K562 (cell line): ENCODE measurements at regions not wholly inside any gene's neighbourhood (a gene's known extent, or its start where the extent isn't known, plus 50 kb on each side); places are given as distances from the start of the nearest gene placed in this dataset.

ENCODE experiments used
- CTBP1 ChIP-seq: fragments of 450-650 bp; IDR thresholded peaks from 2 replicates; pipeline ENCODE4 v1.6.1; 2016; ENCODE audit warnings: borderline replicate concordance
- SAP30 ChIP-seq: fragments of 200-600 bp; sonication (generic); IDR thresholded peaks from 2 replicates; pipeline ENCODE4 v1.6.1; 2012; ENCODE audit warnings: borderline replicate concordance, low read depth, mild to moderate bottlenecking, moderate library complexity, low read length, control low read depth, inconsistent platforms; ENCODE audit not compliant: insufficient read depth, poor library complexity, severe bottlenecking
- SMAD3 ChIP-seq: fragments of 450-650 bp; formaldehyde crosslinking; conservative IDR thresholded peaks from 2 replicates; pipeline ENCODE4 v1.4.0; 2020; ENCODE audit warnings: mild to moderate bottlenecking
- ZSCAN29 ChIP-seq: fragments of 450-650 bp; IDR thresholded peaks from 2 replicates; pipeline ENCODE4 v1.6.1; 2017
- TF ChIP-seq, protein P1 (sequence below): fragments of 450-650 bp; formaldehyde crosslinking; IDR thresholded peaks from 2 replicates; pipeline ENCODE4 v1.4.0; 2022; ENCODE audit warnings: missing genetic modification characterization
- TF ChIP-seq, protein P2 (sequence below): fragments of 250-450 bp; sonication (Bioruptor Pico); IDR thresholded peaks from 2 replicates; pipeline ENCODE4 v1.5.0; 2020; ENCODE audit warnings: mild to moderate bottlenecking, borderline replicate concordance

DNA sequence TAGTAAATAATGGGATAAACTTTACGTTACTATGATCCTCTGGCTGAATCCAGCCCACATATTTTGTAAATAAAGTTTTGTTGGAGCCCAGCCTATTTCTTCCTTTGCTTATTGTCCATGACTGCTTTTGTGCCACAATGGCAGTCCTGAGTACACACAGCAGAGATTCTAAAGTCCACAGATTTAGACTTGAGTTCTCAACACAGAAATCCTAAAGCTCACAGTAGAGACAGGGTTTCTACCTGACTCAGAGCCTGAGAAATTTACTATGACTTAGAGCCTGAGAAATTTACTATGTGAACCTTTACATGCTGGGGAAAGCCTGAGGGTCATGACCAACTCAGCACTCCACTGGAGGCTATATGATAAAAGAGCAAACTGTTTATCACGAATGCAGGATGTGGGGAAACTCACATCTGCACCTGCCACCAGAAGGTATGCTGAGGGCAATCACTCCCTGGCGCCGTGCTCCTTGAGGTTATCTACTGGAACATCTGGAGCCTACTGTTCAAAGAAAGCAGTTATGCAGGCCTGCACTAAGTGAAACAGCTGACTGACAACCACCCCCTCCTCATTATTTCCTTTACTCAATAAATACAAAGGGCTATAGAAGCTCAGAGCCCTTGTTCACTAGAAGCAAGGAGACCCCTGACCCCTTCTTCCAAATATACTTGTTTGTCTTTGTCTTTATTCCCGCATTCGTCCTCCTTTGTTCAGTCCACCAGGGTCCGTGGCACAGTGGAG lies 52.6 kb upstream of the BICD1 start (continued):
- TF ChIP-seq SMAD3 (CRISPR knock-in tag) = no peak
- TF ChIP-seq SAP30 = no peak
- TF ChIP-seq, protein P1, sequence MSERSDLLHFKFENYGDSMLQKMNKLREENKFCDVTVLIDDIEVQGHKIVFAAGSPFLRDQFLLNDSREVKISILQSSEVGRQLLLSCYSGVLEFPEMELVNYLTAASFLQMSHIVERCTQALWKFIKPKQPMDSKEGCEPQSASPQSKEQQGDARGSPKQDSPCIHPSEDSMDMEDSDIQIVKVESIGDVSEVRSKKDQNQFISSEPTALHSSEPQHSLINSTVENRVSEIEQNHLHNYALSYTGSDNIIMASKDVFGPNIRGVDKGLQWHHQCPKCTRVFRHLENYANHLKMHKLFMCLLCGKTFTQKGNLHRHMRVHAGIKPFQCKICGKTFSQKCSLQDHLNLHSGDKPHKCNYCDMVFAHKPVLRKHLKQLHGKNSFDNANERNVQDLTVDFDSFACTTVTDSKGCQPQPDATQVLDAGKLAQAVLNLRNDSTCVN (CRISPR knock-in tag) = no peak
- TF ChIP-seq, protein P2, sequence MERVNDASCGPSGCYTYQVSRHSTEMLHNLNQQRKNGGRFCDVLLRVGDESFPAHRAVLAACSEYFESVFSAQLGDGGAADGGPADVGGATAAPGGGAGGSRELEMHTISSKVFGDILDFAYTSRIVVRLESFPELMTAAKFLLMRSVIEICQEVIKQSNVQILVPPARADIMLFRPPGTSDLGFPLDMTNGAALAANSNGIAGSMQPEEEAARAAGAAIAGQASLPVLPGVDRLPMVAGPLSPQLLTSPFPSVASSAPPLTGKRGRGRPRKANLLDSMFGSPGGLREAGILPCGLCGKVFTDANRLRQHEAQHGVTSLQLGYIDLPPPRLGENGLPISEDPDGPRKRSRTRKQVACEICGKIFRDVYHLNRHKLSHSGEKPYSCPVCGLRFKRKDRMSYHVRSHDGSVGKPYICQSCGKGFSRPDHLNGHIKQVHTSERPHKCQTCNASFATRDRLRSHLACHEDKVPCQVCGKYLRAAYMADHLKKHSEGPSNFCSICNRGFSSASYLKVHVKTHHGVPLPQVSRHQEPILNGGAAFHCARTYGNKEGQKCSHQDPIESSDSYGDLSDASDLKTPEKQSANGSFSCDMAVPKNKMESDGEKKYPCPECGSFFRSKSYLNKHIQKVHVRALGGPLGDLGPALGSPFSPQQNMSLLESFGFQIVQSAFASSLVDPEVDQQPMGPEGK = no peak
- TF ChIP-seq ZSCAN29 = no peak
- TF ChIP-seq CTBP1 = peak; percentile 62; the same call in 1 of the 2 replicates
